GM23248 (cell line): ENCODE measurements at regions not wholly inside any gene's neighbourhood (a gene's known extent, or its start where the extent isn't known, plus 50 kb on each side); places are given as distances from the start of the nearest gene placed in this dataset.
"Not testable (repeated sequence)": the region's sequence is repeated elsewhere in the genome, so short reads cannot be mapped to it uniquely, and the experiment has no call there.

Experiments
- DNase-seq: peaks from one replicate; pipeline ENCODE4 v3.0.0-alpha.2; 2015
- H2AFZ ChIP-seq: fragments of 200-600 bp; sonication (generic); 2 replicates; pipeline ENCODE4 v1.6.1; 2016; ENCODE audit warnings: antibody characterized with exemption
- H3F3A ChIP-seq: fragments of 200-600 bp; sonication (generic); 2 replicates; pipeline ENCODE4 v1.6.1; 2016; ENCODE audit warnings: mild to moderate bottlenecking, antibody characterized with exemption, mixed run types; ENCODE audit not compliant: insufficient read depth
- H3K27ac ChIP-seq: fragments of 200-600 bp; sonication (generic); 2 replicates; pipeline ENCODE4 v1.5.1; 2016; ENCODE audit warnings: mild to moderate bottlenecking
- H3K27me3 ChIP-seq: fragments of 200-600 bp; sonication (generic); replicated peaks from 2 replicates; pipeline ENCODE4 v1.6.1; 2016; ENCODE audit warnings: mild to moderate bottlenecking; ENCODE audit not compliant: insufficient read depth
- H3K36me3 ChIP-seq: fragments of 200-600 bp; sonication (generic); 2 replicates; pipeline ENCODE4 v1.6.1; 2016; ENCODE audit warnings: low read depth, mild to moderate bottlenecking
- H3K4me1 ChIP-seq: fragments of 200-600 bp; sonication (generic); 2 replicates; pipeline ENCODE4 v1.6.1; 2016; ENCODE audit warnings: mild to moderate bottlenecking; ENCODE audit not compliant: insufficient read depth
- H3K4me2 ChIP-seq: fragments of 200-600 bp; sonication (generic); one replicate; pipeline ENCODE4 v1.6.1; 2016; ENCODE audit warnings: mild to moderate bottlenecking; ENCODE audit not compliant: unreplicated experiment
- H3K4me3 ChIP-seq: fragments of 200-600 bp; sonication (generic); 2 replicates; pipeline ENCODE4 v1.5.1; 2016; ENCODE audit warnings: mild to moderate bottlenecking
- H3K79me2 ChIP-seq: fragments of 200-600 bp; sonication (generic); 2 replicates; pipeline ENCODE4 v1.6.1; 2016; ENCODE audit warnings: mild to moderate bottlenecking; ENCODE audit not compliant: insufficient read depth
- H3K9ac ChIP-seq: fragments of 200-600 bp; sonication (generic); 2 replicates; pipeline ENCODE4 v1.6.1; 2016; ENCODE audit warnings: mild to moderate bottlenecking
- H3K9me2 ChIP-seq: fragments of 200-600 bp; sonication (generic); 2 replicates; pipeline ENCODE4 v1.6.1; 2016; ENCODE audit warnings: mixed run types, mild to moderate bottlenecking, moderate library complexity; ENCODE audit not compliant: insufficient read depth
- H3K9me3 ChIP-seq: fragments of 200-600 bp; sonication (generic); one replicate; pipeline ENCODE4 v1.6.1; 2017; ENCODE audit warnings: low read depth
- H4K20me1 ChIP-seq: fragments of 200-600 bp; sonication (generic); 2 replicates; pipeline ENCODE4 v1.6.0; 2016; ENCODE audit not compliant: insufficient read depth
- EZH2 ChIP-seq: fragments of 200-600 bp; sonication (generic); IDR thresholded peaks from 2 replicates; pipeline ENCODE4 v1.6.1; 2018; ENCODE audit warnings: antibody characterized with exemption, mild to moderate bottlenecking; ENCODE audit not compliant: insufficient read depth, poor library complexity, severe bottlenecking
- EZH2phosphoT487 ChIP-seq: fragments of 200-600 bp; sonication (generic); IDR thresholded peaks from 2 replicates; pipeline ENCODE4 v1.6.1; 2018; ENCODE audit warnings: antibody characterized with exemption, moderate library complexity, mild to moderate bottlenecking, low read depth; ENCODE audit not compliant: insufficient read depth
- WGBS, 2 experiments: methylation state at CpG; one replicate each; pipeline ENCODE4 v1.1.6; 2015 to 2017; ENCODE audit warnings: low lambda C conversion rate in 2 of 2, low coverage in 1 of 2; ENCODE audit errors: missing lambda C conversion rate in 2 of 2; 5-methylcytosine and 5-hydroxymethylcytosine counted together
- in situ Hi-C: fragments of 300-500 bp; cut with MboI; formaldehyde crosslinking; loops from 2 replicates; pipeline ENCODE4 v1.15.0; 2020

DNA sequence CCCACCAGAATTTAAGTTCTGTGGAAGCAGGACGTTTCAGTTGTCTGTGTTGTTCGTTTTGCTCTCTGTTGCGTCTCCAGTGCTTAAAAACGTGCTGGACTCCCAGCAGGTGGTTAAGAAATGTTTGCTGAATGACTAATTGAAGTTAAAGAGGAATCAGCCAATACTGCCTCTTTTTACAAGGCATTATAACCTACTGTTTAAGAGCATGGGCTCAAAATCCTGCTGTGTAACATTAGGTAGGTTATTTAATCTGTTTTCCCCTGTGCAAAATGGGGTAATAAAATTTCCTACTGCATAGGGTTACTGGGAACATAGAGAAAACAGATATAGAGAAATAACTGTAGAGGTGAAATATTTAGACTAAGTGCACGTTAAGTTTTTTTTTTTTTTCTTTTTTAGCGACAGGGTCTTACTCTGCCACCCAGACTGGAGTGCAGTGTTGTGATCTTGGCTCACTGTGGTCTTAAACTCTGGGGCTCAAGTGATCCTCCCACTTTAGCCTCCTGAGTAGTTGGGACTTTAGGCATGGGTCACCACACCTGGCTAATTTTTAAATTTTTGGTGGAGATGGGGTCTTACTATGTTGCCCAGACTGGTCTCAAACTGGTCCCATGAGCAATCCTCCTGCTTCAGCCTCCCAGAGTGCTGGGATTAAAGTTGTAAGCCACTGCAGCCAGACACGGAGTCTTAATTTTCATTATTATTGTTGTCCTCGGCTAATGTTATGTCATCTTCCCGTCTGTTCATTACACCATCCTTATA is 139.4 kb upstream of the PRICKLE1 start:
- no peak overlapping the region for H3K4me2 ChIP-seq
- H3K4me3 ChIP-seq: no peak overlapping the region
- no peak overlapping the region for H3K9ac ChIP-seq
- no peaks in the 10 kb centered on the region for H3K27me3 ChIP-seq
- TF ChIP-seq EZH2phosphoT487 (no peak), EZH2 (no peak)
- H3F3A ChIP-seq: peaks cover 15% of the 10 kb centered on the region
- no peaks in the 10 kb centered on the region for H4K20me1 ChIP-seq
- no peak for DNase-seq
- no peaks in the 10 kb centered on the region for H3K79me2 ChIP-seq
- no peaks in the 10 kb centered on the region for H3K36me3 ChIP-seq
- no peaks in the 10 kb centered on the region; the same call in 1 of the 2 replicates for H3K4me1 ChIP-seq
- no peaks in the 10 kb centered on the region for H3K9me2 ChIP-seq
- in situ Hi-C loops: no loop called here
- H3K27ac ChIP-seq: no peak overlapping the region
- no peak overlapping the region for H2AFZ ChIP-seq
- 75 to 78% methylated on average over 9 of the region's 9 CpGs for WGBS, 2 experiments
- H3K9me3 ChIP-seq: no peaks in the 10 kb centered on the region

DNA sequence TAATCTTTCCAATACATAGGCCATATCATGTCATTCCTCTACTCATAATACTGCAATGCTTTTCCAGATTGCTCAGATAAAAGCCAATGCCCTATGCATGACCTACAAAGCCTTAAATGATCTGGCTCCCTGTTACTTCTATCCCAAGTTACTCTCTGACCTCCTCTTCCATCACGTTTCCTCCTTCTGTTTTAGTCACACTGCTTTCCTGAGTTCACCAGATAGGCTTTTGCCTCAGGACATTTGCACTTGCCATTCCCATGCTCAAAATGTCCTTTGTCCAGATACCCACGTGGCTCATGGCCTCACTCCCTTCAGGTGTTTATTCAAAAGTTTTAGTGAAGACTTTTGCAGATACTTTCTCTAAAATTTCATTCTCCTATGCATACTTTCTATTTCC is 138.7 kb upstream of the PRICKLE1 start:
- Histone ChIP-seq H3K79me2 (no peaks in the 10 kb centered on the region), H3K4me3 (no peak overlapping the region), H3K9me3 (no peaks in the 10 kb centered on the region), H3K27me3 (no peaks in the 10 kb centered on the region), H3K36me3 (no peaks in the 10 kb centered on the region), H2AFZ (no peak overlapping the region), H3K27ac (no peak overlapping the region), H3K4me1 (no peaks in the 10 kb centered on the region; the same call in 1 of the 2 replicates), H3K9ac (no peak overlapping the region), H3F3A (peaks cover 15% of the 10 kb centered on the region), H3K4me2 (no peak overlapping the region), H3K9me2 (no peaks in the 10 kb centered on the region), H4K20me1 (no peaks in the 10 kb centered on the region)
- no peak for DNase-seq
- in situ Hi-C loops: no loop called here
- no peak for TF ChIP-seq EZH2phosphoT487
- TF ChIP-seq EZH2: no peak
- 40 to 46% methylated on average over 2 of the region's 2 CpGs for WGBS, 2 experiments

DNA sequence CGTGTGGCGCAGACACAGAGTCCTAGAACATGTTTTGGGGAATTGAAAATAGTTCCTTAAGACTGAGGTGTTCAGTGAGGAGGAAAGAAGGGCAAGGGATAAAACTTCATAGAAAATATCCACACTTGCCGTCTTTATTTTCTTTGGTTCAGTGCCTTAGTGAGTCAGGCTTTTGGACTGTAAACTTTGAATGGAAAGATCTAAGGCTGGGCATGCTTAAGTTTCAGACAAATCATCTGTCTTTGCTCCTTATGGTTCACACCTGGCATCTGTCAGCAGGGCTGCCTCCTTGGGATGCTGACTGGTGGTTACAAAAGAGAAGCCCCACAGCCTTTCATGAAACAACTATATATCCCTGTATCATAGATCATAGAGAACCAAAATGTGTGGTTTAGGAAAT is 136.3 kb upstream of the PRICKLE1 start:
- Histone ChIP-seq H3K27ac (0 out of 2 replicates have a peak overlapping the region, but pooled peaks have one; percentile 4), H3K9ac (no peak overlapping the region), H3K9me2 (no peaks in the 10 kb centered on the region), H3F3A (peaks cover 15% of the 10 kb centered on the region), H3K27me3 (no peaks in the 10 kb centered on the region), H3K4me3 (no peak overlapping the region), H3K4me1 (no peaks in the 10 kb centered on the region), H2AFZ (no peak overlapping the region), H3K4me2 (no peak overlapping the region), H3K79me2 (no peaks in the 10 kb centered on the region), H4K20me1 (no peaks in the 10 kb centered on the region), H3K36me3 (no peaks in the 10 kb centered on the region), H3K9me3 (no peaks in the 10 kb centered on the region)
- WGBS, 2 experiments: 57 to 60% methylated on average over 3 of the region's 3 CpGs
- in situ Hi-C loops: no loop called here
- DNase-seq: peak; percentile 75
- TF ChIP-seq EZH2phosphoT487 (0 out of 2 replicates have a peak, but pooled peaks have one; percentile 61), EZH2 (no peak)

DNA sequence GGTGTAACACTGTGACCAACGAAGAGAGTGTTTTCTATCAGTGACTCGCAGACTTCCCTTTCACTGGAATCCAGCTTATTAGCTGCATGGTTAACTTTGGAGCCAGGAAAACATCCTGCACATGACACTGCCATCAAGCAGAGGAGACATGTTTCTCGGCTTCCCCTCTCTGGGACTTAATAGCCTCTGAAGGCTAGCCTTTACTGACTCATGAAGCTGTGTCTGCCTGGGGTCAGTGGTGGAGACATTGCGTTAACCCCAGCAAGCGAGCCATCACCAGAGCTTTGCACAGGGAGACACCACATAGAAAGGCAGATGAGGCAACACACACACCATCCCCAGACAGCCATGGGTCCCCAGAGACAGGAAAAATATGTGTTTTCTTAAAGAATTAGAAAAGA is 126.9 kb upstream of the PRICKLE1 start:
- DNase-seq: peak; percentile 79
- Histone ChIP-seq H3K4me2 (peak overlapping the region; percentile 36), H3K27me3 (no peaks in the 10 kb centered on the region), H3K79me2 (no peaks in the 10 kb centered on the region), H3K9me3 (no peaks in the 10 kb centered on the region), H4K20me1 (no peaks in the 10 kb centered on the region), H2AFZ (peak overlapping the region; percentile 53; the same call in 1 of the 2 replicates), H3K36me3 (no peaks in the 10 kb centered on the region), H3K9me2 (no peaks in the 10 kb centered on the region), H3K4me1 (peaks cover 15% of the 10 kb centered on the region), H3F3A (peaks cover 20% of the 10 kb centered on the region; the same call in 1 of the 2 replicates), H3K27ac (peak overlapping the region; percentile 2), H3K4me3 (peak overlapping the region; percentile 6; the same call in 1 of the 2 replicates), H3K9ac (no peak overlapping the region)
- in situ Hi-C loops: no loop called here
- TF ChIP-seq EZH2phosphoT487: no peak
- TF ChIP-seq EZH2: no peak
- 12 to 13% methylated on average over 5 of the region's 5 CpGs for WGBS, 2 experiments

DNA sequence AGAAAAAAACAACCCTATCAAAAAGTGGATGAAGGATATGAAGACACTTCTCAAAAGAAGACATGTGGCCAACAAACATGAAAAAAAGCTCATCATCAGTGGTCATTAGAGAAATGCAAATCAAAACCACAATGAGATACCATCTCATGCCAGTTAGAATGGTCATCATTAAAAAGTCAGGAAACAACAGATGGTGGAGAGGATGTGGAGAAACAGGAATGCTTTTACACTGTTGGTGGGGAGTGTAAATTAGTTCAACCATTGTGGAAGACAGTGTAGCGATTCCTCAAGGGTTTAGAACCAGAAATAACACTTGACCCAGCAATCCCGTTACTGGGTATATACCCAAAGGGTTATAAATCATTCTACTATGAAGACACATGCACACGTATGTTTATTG is 124.0 kb upstream of the PRICKLE1 start:
- H3K36me3 ChIP-seq, H3K27ac ChIP-seq, H4K20me1 ChIP-seq, H3K9me2 ChIP-seq, H3K9ac ChIP-seq, DNase-seq, H3K4me3 ChIP-seq, H3K27me3 ChIP-seq, H2AFZ ChIP-seq, in situ Hi-C loops, H3K9me3 ChIP-seq, H3K79me2 ChIP-seq, H3K4me2 ChIP-seq: not testable (repeated sequence)
- peaks cover 15% of the 10 kb centered on the region for H3K4me1 ChIP-seq
- H3F3A ChIP-seq: peaks cover 20% of the 10 kb centered on the region; the same call in 1 of the 2 replicates
- 79 to 80% methylated on average over 3 of the region's 3 CpGs for WGBS, 2 experiments

DNA sequence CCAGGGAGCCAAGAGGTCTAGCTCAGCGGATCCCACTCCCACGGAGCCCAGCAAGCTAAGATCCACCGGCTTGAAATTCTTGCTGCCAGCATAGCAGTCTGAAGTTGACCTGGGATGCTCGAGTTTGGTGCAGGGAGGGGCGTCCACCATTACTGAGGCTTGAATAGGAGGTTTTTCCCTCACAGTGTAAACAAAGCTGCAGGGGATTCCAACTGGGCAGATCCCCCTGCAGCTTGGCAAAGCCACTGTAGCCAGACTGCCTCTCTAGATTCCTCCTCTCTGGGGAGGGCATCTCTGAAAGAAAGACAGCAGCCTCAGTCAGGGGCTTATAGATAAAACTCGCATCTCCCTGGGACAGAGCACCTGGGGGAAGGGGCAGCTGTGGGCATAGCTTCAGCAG is 118.8 kb upstream of the PRICKLE1 start:
- H3K4me2 ChIP-seq, H3K9ac ChIP-seq, H3K9me2 ChIP-seq, H2AFZ ChIP-seq, H3K9me3 ChIP-seq, in situ Hi-C loops, H3K79me2 ChIP-seq, H3K4me3 ChIP-seq, DNase-seq, H3K27me3 ChIP-seq, H4K20me1 ChIP-seq, H3K27ac ChIP-seq, H3K36me3 ChIP-seq: not testable (repeated sequence)
- Histone ChIP-seq H3K4me1 (peaks cover 31% of the 10 kb centered on the region), H3F3A (peaks cover 36% of the 10 kb centered on the region)
- 66 to 82% methylated on average over 6 of the region's 6 CpGs for WGBS, 2 experiments
